Right lobe of liver (tissue), 6 donors: ENCODE measurements at regions not wholly inside any gene's neighbourhood (a gene's known extent, or its start where the extent isn't known, plus 50 kb on each side); places are given as distances from the start of the nearest gene placed in this dataset.

ENCODE experiments used
- ATAC-seq, 4 donors: fragments of 200-7000 bp; cut with Tn5 transposase; one replicate each; pipeline ENCODE4 v1.9.1; 2020; ENCODE audit warnings: mild to moderate bottlenecking in 4 of 4, moderate library complexity in 4 of 4
- DNase-seq, 3 donors: peaks; one replicate each; pipeline ENCODE4 v3.0.0-alpha.2; 2020
- H3K27ac ChIP-seq, 3 donors: fragments of 200-600 bp; one replicate each; pipeline ENCODE4 v1.8.0; 2022
- H3K27me3 ChIP-seq, 2 donors: fragments of 200-600 bp; one replicate each; pipeline ENCODE4 v1.8.0; 2022
- H3K36me3 ChIP-seq, 4 donors: fragments of 200-600 bp; sonication (generic) in 1 of 4; one replicate each; pipeline versions ENCODE4 v1.5.1 to v1.8.0; 2017 to 2022; ENCODE audit warnings: control low read depth in 1 of 4
- H3K4me1 ChIP-seq, 4 donors: fragments of 200-600 bp; sonication (generic) in 1 of 4; one replicate each; pipeline versions ENCODE4 v1.5.1 to v1.8.0; 2017 to 2022; ENCODE audit warnings: control low read depth in 1 of 4
- H3K4me3 ChIP-seq, 3 donors: fragments of 200-600 bp; one replicate each; pipeline ENCODE4 v1.8.0; 2022
- H3K9me3 ChIP-seq, 4 donors: fragments of 200-600 bp; sonication (generic) in 1 of 4; one replicate each; pipeline versions ENCODE4 v1.5.1 to v1.8.0; 2017 to 2022; ENCODE audit warnings: control low read depth in 1 of 4
- POLR2A ChIP-seq: fragments of 450-650 bp; IDR thresholded peaks from one replicate; pipeline ENCODE4 v1.6.1; 2017; ENCODE audit warnings: antibody characterized with exemption, mild to moderate bottlenecking
- WGBS: methylation state at CpG from one replicate; pipeline ENCODE4 v1.1.6; 2018; ENCODE audit warnings: low coverage, low lambda C conversion rate; ENCODE audit not compliant: insufficient coverage; ENCODE audit errors: missing lambda C conversion rate; 5-methylcytosine and 5-hydroxymethylcytosine counted together
- intact Hi-C, 2 donors: fragments of 100-400 bp; cut with DNase I; formaldehyde crosslinking; loops; one replicate each; pipeline versions ENCODE4 v1.11.2 to v1.14.1; 2022
- TF ChIP-seq, protein P1 (sequence below), 4 donors: fragments of 200-600 bp in 3 of 4; fragments of 450-650 bp in 1 of 4; IDR thresholded peaks; one replicate each; pipeline versions ENCODE4 v1.5.1 to v1.8.0; 2016 to 2022; ENCODE audit warnings: antibody characterized with exemption in 4 of 4, mild to moderate bottlenecking in 2 of 4
- donor health status: DM: no; HTN: yes; CAD: no.
- donor health status: DM: no; HTN: no; CAD: no.
- donor health status: DM: no; HTN: no; CAD: no.
- donor health status: DM: no; HTN: yes; CAD: no.
- donor health status: DM: no; HTN: yes; CAD: no.

- H3K27me3 ChIP-seq, result no peaks in the 10 kb centered on the region
- H3K4me1 ChIP-seq, result no peaks in the 10 kb centered on the region
- DNase-seq, result no peak
- ATAC-seq, result peak in 1 of 4 donors; percentile 40
- no peaks in the 10 kb centered on the region for H3K9me3 ChIP-seq
- intact Hi-C loops, result no loop called here
- WGBS, result 38% methylated on average over 4 of the region's 4 CpGs
- TF ChIP-seq, protein P1, sequence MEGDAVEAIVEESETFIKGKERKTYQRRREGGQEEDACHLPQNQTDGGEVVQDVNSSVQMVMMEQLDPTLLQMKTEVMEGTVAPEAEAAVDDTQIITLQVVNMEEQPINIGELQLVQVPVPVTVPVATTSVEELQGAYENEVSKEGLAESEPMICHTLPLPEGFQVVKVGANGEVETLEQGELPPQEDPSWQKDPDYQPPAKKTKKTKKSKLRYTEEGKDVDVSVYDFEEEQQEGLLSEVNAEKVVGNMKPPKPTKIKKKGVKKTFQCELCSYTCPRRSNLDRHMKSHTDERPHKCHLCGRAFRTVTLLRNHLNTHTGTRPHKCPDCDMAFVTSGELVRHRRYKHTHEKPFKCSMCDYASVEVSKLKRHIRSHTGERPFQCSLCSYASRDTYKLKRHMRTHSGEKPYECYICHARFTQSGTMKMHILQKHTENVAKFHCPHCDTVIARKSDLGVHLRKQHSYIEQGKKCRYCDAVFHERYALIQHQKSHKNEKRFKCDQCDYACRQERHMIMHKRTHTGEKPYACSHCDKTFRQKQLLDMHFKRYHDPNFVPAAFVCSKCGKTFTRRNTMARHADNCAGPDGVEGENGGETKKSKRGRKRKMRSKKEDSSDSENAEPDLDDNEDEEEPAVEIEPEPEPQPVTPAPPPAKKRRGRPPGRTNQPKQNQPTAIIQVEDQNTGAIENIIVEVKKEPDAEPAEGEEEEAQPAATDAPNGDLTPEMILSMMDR (IDR thresholded peaks at IDR 0.05), result peak in 1 of 4 donors; percentile 4
- TF ChIP-seq POLR2A, result no peak
- no peak overlapping the region for H3K27ac ChIP-seq
- H3K36me3 ChIP-seq, result no peaks in the 10 kb centered on the region
- H3K4me3 ChIP-seq, result no peak overlapping the region
Observed at GRCh38 chr4:63563288-63564014, 845.8 kb downstream of the TECRL start.

DNA sequence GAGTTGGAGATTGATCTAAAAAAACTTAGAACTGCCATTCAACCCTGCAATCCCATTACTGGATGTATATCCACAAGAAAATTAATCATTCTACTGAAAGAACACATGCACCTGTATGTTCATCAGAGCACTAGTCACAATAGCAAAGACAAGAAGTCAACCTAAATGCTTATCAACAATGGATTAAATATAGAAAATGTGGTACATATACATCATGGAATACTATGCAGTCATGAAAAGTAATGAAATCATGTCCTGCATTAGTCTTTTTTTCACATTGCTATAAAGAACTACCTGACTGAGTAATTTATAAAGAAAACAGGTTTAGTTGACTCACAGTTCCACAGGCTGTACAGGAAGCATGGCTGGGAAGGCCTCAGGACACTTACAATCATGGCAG is 850.5 kb downstream of the TECRL start:
- no peak for DNase-seq
- ATAC-seq, result no peak
- no peaks in the 10 kb centered on the region for H3K36me3 ChIP-seq
- H3K27me3 ChIP-seq, result no peaks in the 10 kb centered on the region
- intact Hi-C loops, result no loop called here
- no peaks in the 10 kb centered on the region for H3K9me3 ChIP-seq
- no peak overlapping the region for H3K27ac ChIP-seq
- no peak overlapping the region for H3K4me3 ChIP-seq
- no peaks in the 10 kb centered on the region for H3K4me1 ChIP-seq
- TF ChIP-seq, protein P1 (IDR thresholded peaks at IDR 0.05), result no peak
- no peak for TF ChIP-seq POLR2A

DNA sequence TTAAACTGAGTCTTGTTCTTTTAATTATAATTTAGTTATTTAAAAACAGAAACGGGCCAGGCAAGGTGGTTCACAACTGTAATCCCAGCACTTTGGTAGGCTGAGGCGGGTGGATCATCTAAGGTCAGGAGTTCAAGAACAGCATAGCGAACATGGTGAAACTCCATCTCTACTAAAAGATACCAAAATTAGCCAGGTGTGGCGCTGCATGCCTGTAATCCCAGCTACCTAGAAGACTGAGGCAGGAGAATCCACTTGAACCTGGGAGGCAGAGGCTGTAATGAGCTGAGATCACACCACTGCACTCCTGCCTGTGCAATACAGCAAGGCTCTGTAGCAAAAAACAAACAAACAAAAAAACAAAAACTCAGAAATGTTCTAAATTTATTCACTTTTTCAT is 852.9 kb downstream of the TECRL start:
- 43% methylated on average over 4 of the region's 4 CpGs for WGBS
- DNase-seq (no peak), ATAC-seq (no peak)
- Histone ChIP-seq H3K36me3 (no peaks in the 10 kb centered on the region), H3K9me3 (no peaks in the 10 kb centered on the region), H3K27ac (no peak overlapping the region), H3K4me3 (no peak overlapping the region), H3K27me3 (no peaks in the 10 kb centered on the region), H3K4me1 (no peaks in the 10 kb centered on the region)
- intact Hi-C loops, result no loop called here
- no peak for TF ChIP-seq POLR2A
- TF ChIP-seq, protein P1 (IDR thresholded peaks at IDR 0.05), result no peak

- DNase-seq, result no peak
- H3K27me3 ChIP-seq, result no peaks in the 10 kb centered on the region
- TF ChIP-seq POLR2A, result no peak
- TF ChIP-seq, protein P1 (IDR thresholded peaks at IDR 0.05), result no peak
- H3K4me1 ChIP-seq, result no peaks in the 10 kb centered on the region
- no peak overlapping the region for H3K4me3 ChIP-seq
- intact Hi-C loops, result no loop called here
- H3K36me3 ChIP-seq, result no peaks in the 10 kb centered on the region
- H3K9me3 ChIP-seq, result no peaks in the 10 kb centered on the region
- no peak for ATAC-seq
- H3K27ac ChIP-seq, result no peak overlapping the region
Observed at GRCh38 chr4:63553123-63553522, 856.1 kb downstream of the TECRL start.

GRCh38 chr4:63541828-63542227 is 867.4 kb downstream of the TECRL start:
- ATAC-seq (no peak), DNase-seq (no peak)
- intact Hi-C loops, result no loop called here
- no peak for TF ChIP-seq POLR2A
- TF ChIP-seq, protein P1 (IDR thresholded peaks at IDR 0.05), result no peak
- no peaks in the 10 kb centered on the region for H3K36me3 ChIP-seq
- no peaks in the 10 kb centered on the region for H3K9me3 ChIP-seq
- 30% methylated on average over 2 of the region's 2 CpGs for WGBS
- no peak overlapping the region for H3K27ac ChIP-seq
- H3K27me3 ChIP-seq, result no peaks in the 10 kb centered on the region
- H3K4me1 ChIP-seq, result no peaks in the 10 kb centered on the region
- no peak overlapping the region for H3K4me3 ChIP-seq
